Keratinocyte (primary cell): ENCODE measurements at regions not wholly inside any gene's neighbourhood (a gene's known extent, or its start where the extent isn't known, plus 50 kb on each side); places are given as distances from the start of the nearest gene placed in this dataset.

Experiments
- DNase-seq: peaks from one replicate; pipeline ENCODE4 v3.0.0-alpha.2; 2011; ENCODE audit warnings: low read depth, missing footprints, low spot score
- FAIRE-seq: peaks from 2 replicates; lab custom pipeline; 2011; peaks lifted over from hg19 to GRCh38; lab: Jason Lieb, UNC
- H2AFZ ChIP-seq: 2 replicates; pipeline ENCODE4 v1.6.0; 2012; ENCODE audit warnings: low read length, control low read depth, inconsistent platforms; ENCODE audit not compliant: control insufficient read depth
- H3K27ac ChIP-seq: 2 replicates; pipeline ENCODE4 v1.5.1; 2011; ENCODE audit warnings: low read length; ENCODE audit not compliant: control insufficient read depth, insufficient read depth
- H3K27me3 ChIP-seq: 3 replicates; pipeline ENCODE4 v1.6.0; 2011; ENCODE audit warnings: low read length; ENCODE audit not compliant: control insufficient read depth, insufficient read depth; ENCODE audit errors: extremely low read depth
- H3K36me3 ChIP-seq, 2 experiments: 2 replicates in 1 of 2; 3 replicates in 1 of 2; pipeline ENCODE4 v1.5.1; 2011; ENCODE audit warnings: low read length in 2 of 2, mild to moderate bottlenecking in 1 of 2; ENCODE audit not compliant: control insufficient read depth in 2 of 2, insufficient read depth in 2 of 2; ENCODE audit errors: extremely low read depth in 1 of 2
- H3K4me1 ChIP-seq: 3 replicates; pipeline ENCODE4 v1.5.1; 2011; ENCODE audit warnings: low read length; ENCODE audit not compliant: control insufficient read depth, insufficient read depth; ENCODE audit errors: extremely low read depth
- H3K4me2 ChIP-seq: 3 replicates; pipeline ENCODE4 v1.6.0; 2011; ENCODE audit warnings: low read depth, low read length; ENCODE audit not compliant: control insufficient read depth, insufficient read depth; ENCODE audit errors: extremely low read depth
- H3K4me3 ChIP-seq, 3 experiments: fragments of 200-600 bp in 1 of 3; sonication (generic) in 1 of 3; 2 replicates in 2 of 3; 3 replicates in 1 of 3; pipeline ENCODE4 v1.5.1; 2011 to 2016; ENCODE audit warnings: low read length in 3 of 3, mild to moderate bottlenecking in 3 of 3, control low read depth in 2 of 3, inconsistent platforms in 1 of 3, low read depth in 1 of 3, mixed read lengths in 1 of 3, mixed run types in 1 of 3, moderate library complexity in 1 of 3; ENCODE audit not compliant: control insufficient read depth in 2 of 3, insufficient read depth in 2 of 3; ENCODE audit errors: extremely low read depth in 1 of 3
- H3K79me2 ChIP-seq: 2 replicates; pipeline ENCODE4 v1.6.0; 2012; ENCODE audit warnings: low read length; ENCODE audit not compliant: control insufficient read depth, insufficient read depth
- H3K9ac ChIP-seq: 3 replicates; pipeline ENCODE4 v1.6.0; 2011; ENCODE audit warnings: low read length; ENCODE audit not compliant: control insufficient read depth, insufficient read depth; ENCODE audit errors: extremely low read depth
- H3K9me1 ChIP-seq: 3 replicates; pipeline ENCODE4 v1.6.0; 2011; ENCODE audit warnings: low read length; ENCODE audit not compliant: control insufficient read depth, insufficient read depth; ENCODE audit errors: extremely low read depth
- H3K9me3 ChIP-seq: 2 replicates; pipeline ENCODE4 v1.5.1; 2012; ENCODE audit warnings: low read depth, low read length; ENCODE audit not compliant: control insufficient read depth
- H4K20me1 ChIP-seq: 3 replicates; pipeline ENCODE4 v1.6.0; 2011; ENCODE audit warnings: low read length; ENCODE audit not compliant: control insufficient read depth, insufficient read depth; ENCODE audit errors: extremely low read depth
- CTCF ChIP-seq, 3 experiments: IDR thresholded peaks in 1 of 3; conservative IDR thresholded peaks in 1 of 3; optimal IDR thresholded peaks in 1 of 3; 2 replicates in 2 of 3; 3 replicates in 1 of 3; pipeline versions ENCODE3 to v1.5.1; 2011; ENCODE audit warnings: low read length in 3 of 3, mild to moderate bottlenecking in 3 of 3, moderate library complexity in 2 of 3, control low read depth in 1 of 3, inconsistent platforms in 1 of 3; ENCODE audit not compliant: insufficient read depth in 2 of 3; ENCODE audit errors: extremely low read depth in 1 of 3
- EZH2 ChIP-seq: IDR thresholded peaks from one replicate; pipeline ENCODE4 v1.6.1; 2012; ENCODE audit warnings: inconsistent platforms, mild to moderate bottlenecking, low read length, moderate library complexity
- dilution Hi-C: fragments of 300-500 bp; cut with MboI; formaldehyde crosslinking; loops from one replicate; pipeline ENCODE4 v1.7.0; 2020; ENCODE audit warnings: low sequenced_read_pairs; ENCODE audit not compliant: extremely low pct_ligation_motif_present

GRCh38 chr15:46410705-46411104 lies 775.9 kb downstream of the SQOR start:
- no peaks in the 10 kb centered on the region for H3K36me3 ChIP-seq
- H3K79me2 ChIP-seq: no peaks in the 10 kb centered on the region
- no peaks in the 10 kb centered on the region for H3K4me1 ChIP-seq
- no peak overlapping the region for H3K4me3 ChIP-seq
- H3K27me3 ChIP-seq: no peaks in the 10 kb centered on the region
- no peaks in the 10 kb centered on the region for H3K9me3 ChIP-seq
- H3K9me1 ChIP-seq: no peaks in the 10 kb centered on the region
- no peak overlapping the region for H3K9ac ChIP-seq
- TF ChIP-seq CTCF (optimal IDR thresholded peaks at IDR 0.05 in 1 of 3, IDR thresholded peaks at IDR 0.05 in 1 of 3, conservative IDR thresholded peaks at IDR 0.05 in 1 of 3; ENCODE audit: extremely low read depth in 1 of 3, insufficient read depth in 2 of 3, low read length in 3 of 3): no peak
- TF ChIP-seq EZH2: no peak
- H3K4me2 ChIP-seq: no peak overlapping the region
- H3K27ac ChIP-seq: no peak overlapping the region
- H2AFZ ChIP-seq: no peak overlapping the region
- dilution Hi-C loops: no loop called here
- no peaks in the 10 kb centered on the region for H4K20me1 ChIP-seq
- DNase-seq (no peak), FAIRE-seq (no peak)

- DNase-seq: no peak
Observed at GRCh38 chr15:46411900-46412299, 777.1 kb downstream of the SQOR start.

More at GRCh38 chr15:46411900-46412299, 777.1 kb downstream of the SQOR start:
- Histone ChIP-seq H3K36me3 (no peaks in the 10 kb centered on the region), H3K4me1 (no peaks in the 10 kb centered on the region), H3K9ac (no peak overlapping the region), H3K9me1 (no peaks in the 10 kb centered on the region), H3K27me3 (no peaks in the 10 kb centered on the region), H3K4me2 (no peak overlapping the region), H4K20me1 (no peaks in the 10 kb centered on the region), H3K79me2 (no peaks in the 10 kb centered on the region), H3K9me3 (no peaks in the 10 kb centered on the region), H3K27ac (no peak overlapping the region), H2AFZ (no peak overlapping the region), H3K4me3 (no peak overlapping the region)
- no peak for FAIRE-seq
- TF ChIP-seq EZH2 (no peak), CTCF (optimal IDR thresholded peaks at IDR 0.05 in 1 of 3, IDR thresholded peaks at IDR 0.05 in 1 of 3, conservative IDR thresholded peaks at IDR 0.05 in 1 of 3; ENCODE audit: extremely low read depth in 1 of 3, insufficient read depth in 2 of 3, low read length in 3 of 3) (no peak)
- dilution Hi-C loops: no loop called here
